22Rv1 (cell line): ENCODE measurements at regions not wholly inside any gene's neighbourhood (a gene's known extent, or its start where the extent isn't known, plus 50 kb on each side); places are given as distances from the start of the nearest gene placed in this dataset.

Experiments
- CTCF ChIP-seq: fragments of 450-650 bp; IDR thresholded peaks from 2 replicates; pipeline ENCODE4 v1.5.1; 2017; ENCODE audit warnings: mild to moderate bottlenecking
- ZFX ChIP-seq: fragments of 450-650 bp; IDR thresholded peaks from 2 replicates; pipeline ENCODE4 v1.6.1; 2017; ENCODE audit warnings: antibody characterized with exemption, borderline replicate concordance

GRCh38 chr16:22693638-22694340 is 120.2 kb upstream of the HS3ST2 start:
- no peak for TF ChIP-seq CTCF
- TF ChIP-seq ZFX, result no peak
